OCI-LY1 (cell line): ENCODE measurements at regions not wholly inside any gene's neighbourhood (a gene's known extent, or its start where the extent isn't known, plus 50 kb on each side); places are given as distances from the start of the nearest gene placed in this dataset.
"Not testable (repeated sequence)": the region's sequence is repeated elsewhere in the genome, so short reads cannot be mapped to it uniquely, and the experiment has no call there.

Experiments used
- H2AFZ ChIP-seq: fragments of 200-600 bp; sonication (generic), shearing (Covaris generic); 2 replicates; pipeline ENCODE4 v1.6.0; 2014; ENCODE audit warnings: antibody characterized with exemption, mild to moderate bottlenecking, low read length
- H3F3A ChIP-seq: fragments of 200-600 bp; sonication (generic), shearing (Covaris generic); 2 replicates; pipeline ENCODE4 v1.6.0; 2014; ENCODE audit warnings: mild to moderate bottlenecking, antibody characterized with exemption, low read length, moderate library complexity; ENCODE audit not compliant: insufficient read depth
- H3K27ac ChIP-seq: fragments of 200-600 bp; sonication (generic); 2 replicates; pipeline ENCODE4 v1.5.1; 2014; ENCODE audit warnings: low read length, mixed run types, mild to moderate bottlenecking, low read depth; ENCODE audit not compliant: poor library complexity, severe bottlenecking
- H3K27me3 ChIP-seq: fragments of 200-600 bp; sonication (generic); 2 replicates; pipeline ENCODE4 v1.6.0; 2014; ENCODE audit warnings: antibody characterized with exemption, mild to moderate bottlenecking, low read length, moderate library complexity; ENCODE audit not compliant: insufficient read depth
- H3K36me3 ChIP-seq: fragments of 200-600 bp; sonication (generic); 2 replicates; pipeline ENCODE4 v1.6.1; 2014; ENCODE audit warnings: mild to moderate bottlenecking, antibody characterized with exemption, low read length, moderate library complexity, mixed read lengths; ENCODE audit not compliant: insufficient read depth
- H3K4me1 ChIP-seq: fragments of 200-600 bp; sonication (generic); 2 replicates; pipeline ENCODE4 v1.5.1; 2014; ENCODE audit warnings: mild to moderate bottlenecking, low read length, moderate library complexity; ENCODE audit not compliant: insufficient read depth, severe bottlenecking
- H3K4me2 ChIP-seq: fragments of 200-600 bp; sonication (generic), shearing (Covaris generic); 2 replicates; pipeline ENCODE4 v1.6.1; 2014; ENCODE audit warnings: low read length
- H3K4me3 ChIP-seq: fragments of 200-600 bp; sonication (generic); 2 replicates; pipeline ENCODE4 v1.5.1; 2014; ENCODE audit warnings: low read length, low read depth, mild to moderate bottlenecking, mixed read lengths; ENCODE audit not compliant: poor library complexity, severe bottlenecking
- H3K79me2 ChIP-seq: fragments of 200-600 bp; shearing (Covaris generic); 2 replicates; pipeline ENCODE4 v1.6.1; 2016; ENCODE audit warnings: mixed run types, low read length, mixed read lengths; ENCODE audit not compliant: insufficient read depth
- H3K9ac ChIP-seq: fragments of 200-600 bp; sonication (generic), shearing (Covaris generic); 2 replicates; pipeline ENCODE4 v1.6.1; 2014; ENCODE audit warnings: mild to moderate bottlenecking, low read length, mixed read lengths
- H3K9me2 ChIP-seq: fragments of 200-600 bp; sonication (generic), shearing (Covaris generic); 2 replicates; pipeline ENCODE4 v1.6.1; 2014; ENCODE audit warnings: low read depth, mild to moderate bottlenecking, low read length, mixed read lengths
- H3K9me3 ChIP-seq: fragments of 200-600 bp; shearing (Covaris generic); 2 replicates; pipeline ENCODE4 v1.6.1; 2014; ENCODE audit warnings: low read length, mixed read lengths
- H4K20me1 ChIP-seq: fragments of 200-600 bp; sonication (generic), shearing (Covaris generic); 2 replicates; pipeline ENCODE4 v1.6.0; 2016; ENCODE audit warnings: mild to moderate bottlenecking, low read length; ENCODE audit not compliant: insufficient read depth
- CTCF ChIP-seq: fragments of 200-600 bp; sonication (generic), shearing (Covaris generic); IDR thresholded peaks from 2 replicates; pipeline ENCODE4 v1.5.1; 2017; ENCODE audit warnings: mild to moderate bottlenecking, antibody characterized with exemption, low read length, moderate library complexity, mixed read lengths
- EZH2 ChIP-seq: fragments of 200-600 bp; sonication (generic), shearing (Covaris generic); IDR thresholded peaks from 2 replicates; pipeline ENCODE4 v1.8.0; 2017; ENCODE audit warnings: borderline replicate concordance, mixed run types, mild to moderate bottlenecking, antibody characterized with exemption, low read length, moderate library complexity, mixed read lengths

GRCh38 chr9:24071716-24072115 is 245.7 kb upstream of the ELAVL2 start:
- no peak overlapping the region for H3K4me2 ChIP-seq
- H3K36me3 ChIP-seq = no peaks in the 10 kb centered on the region
- H3K79me2 ChIP-seq = no peaks in the 10 kb centered on the region
- no peaks in the 10 kb centered on the region for H3K9me2 ChIP-seq
- TF ChIP-seq CTCF = no peak
- TF ChIP-seq EZH2 = no peak
- H4K20me1 ChIP-seq = no peaks in the 10 kb centered on the region
- H3F3A ChIP-seq = no peaks in the 10 kb centered on the region
- H3K9ac ChIP-seq = no peak overlapping the region
- no peaks in the 10 kb centered on the region for H3K9me3 ChIP-seq
- H3K27ac ChIP-seq = no peak overlapping the region
- H3K4me1 ChIP-seq = no peaks in the 10 kb centered on the region
- H3K4me3 ChIP-seq = no peak overlapping the region
- H2AFZ ChIP-seq = no peak overlapping the region
- no peaks in the 10 kb centered on the region for H3K27me3 ChIP-seq

GRCh38 chr9:24071091-24071490 is 245.1 kb upstream of the ELAVL2 start:
- Histone ChIP-seq H3K79me2 (no peaks in the 10 kb centered on the region), H2AFZ (no peak overlapping the region), H3K9me2 (no peaks in the 10 kb centered on the region), H3K4me2 (no peak overlapping the region), H3K4me1 (no peaks in the 10 kb centered on the region), H3K36me3 (no peaks in the 10 kb centered on the region), H3F3A (no peaks in the 10 kb centered on the region), H4K20me1 (no peaks in the 10 kb centered on the region), H3K4me3 (no peak overlapping the region), H3K27me3 (no peaks in the 10 kb centered on the region), H3K9me3 (no peaks in the 10 kb centered on the region), H3K9ac (no peak overlapping the region), H3K27ac (no peak overlapping the region)
- TF ChIP-seq EZH2 (no peak), CTCF (no peak)

GRCh38 chr9:24067107-24067506 is 241.1 kb upstream of the ELAVL2 start:
- H2AFZ ChIP-seq, H3K79me2 ChIP-seq, H3K4me3 ChIP-seq, H3K36me3 ChIP-seq, H4K20me1 ChIP-seq, H3K4me1 ChIP-seq, H3K9ac ChIP-seq, H3K27ac ChIP-seq, H3K9me3 ChIP-seq, H3K4me2 ChIP-seq, H3K27me3 ChIP-seq, H3K9me2 ChIP-seq, H3F3A ChIP-seq: not testable (repeated sequence)

- TF ChIP-seq EZH2 = no peak
- no peak for TF ChIP-seq CTCF
- no peaks in the 10 kb centered on the region for H3K4me1 ChIP-seq
- H3K9me3 ChIP-seq = no peaks in the 10 kb centered on the region
- H3F3A ChIP-seq = no peaks in the 10 kb centered on the region
- H3K4me3 ChIP-seq = no peak overlapping the region
- no peaks in the 10 kb centered on the region for H3K9me2 ChIP-seq
- no peak overlapping the region for H2AFZ ChIP-seq
- no peaks in the 10 kb centered on the region for H4K20me1 ChIP-seq
- no peaks in the 10 kb centered on the region for H3K79me2 ChIP-seq
- no peak overlapping the region for H3K9ac ChIP-seq
- no peaks in the 10 kb centered on the region for H3K36me3 ChIP-seq
- no peaks in the 10 kb centered on the region for H3K27me3 ChIP-seq
- no peak overlapping the region for H3K27ac ChIP-seq
- no peak overlapping the region for H3K4me2 ChIP-seq
These were observed 233.6 kb upstream of the ELAVL2 start for GRCh38 chr9:24059651-24060050.
